ENCODE measurements at regions not wholly inside any gene's neighbourhood (a gene's known extent, or its start where the extent isn't known, plus 50 kb on each side); places are given as distances from the start of the nearest gene placed in this dataset.

GRCh38 chr19:28929006-28929405, 283.9 kb downstream of the UQCRFS1 start:
- no peak for DNase-seq

- no peak for DNase-seq
These were observed 285.5 kb downstream of the UQCRFS1 start for GRCh38 chr19:28927456-28927855.

DNA sequence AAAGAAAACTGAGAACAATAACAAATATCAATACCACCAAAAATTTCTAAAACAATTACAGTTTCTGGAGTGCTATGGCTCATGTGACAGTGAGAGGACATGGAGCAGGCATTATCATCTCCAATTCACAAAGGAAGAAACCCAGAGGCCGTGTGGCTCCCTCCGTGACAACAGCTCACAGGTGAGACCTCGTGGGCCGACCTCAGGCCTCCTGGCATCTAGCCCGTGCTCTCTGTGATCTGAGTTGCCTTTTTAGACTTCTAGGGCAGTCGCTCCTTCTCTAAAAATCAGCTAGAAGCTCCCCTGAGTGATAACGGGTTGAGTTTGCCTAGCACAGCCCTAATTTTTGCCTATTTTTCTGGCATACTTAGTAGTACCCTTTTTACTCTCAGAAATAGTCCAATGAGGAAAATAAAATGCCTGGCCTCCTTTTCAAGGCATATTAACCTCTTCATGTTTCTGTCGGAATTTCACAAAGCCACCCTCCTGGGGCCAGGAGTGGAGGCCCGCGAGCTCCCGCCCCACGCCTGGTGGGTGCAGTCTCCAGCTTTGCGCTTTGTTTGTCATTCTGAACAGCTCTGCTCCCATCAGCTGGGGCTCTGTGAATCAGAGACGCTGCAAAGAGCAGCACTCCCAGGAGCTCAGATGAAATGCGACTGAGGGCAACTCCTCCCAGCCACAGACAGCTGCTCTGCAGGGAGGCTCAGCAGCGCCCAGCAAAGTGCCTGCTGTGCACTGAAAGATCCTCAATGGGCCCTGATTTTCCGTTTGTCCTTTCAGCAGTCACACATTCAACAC, 292.5 kb downstream of the UQCRFS1 start:
- no peak for DNase-seq

DNA sequence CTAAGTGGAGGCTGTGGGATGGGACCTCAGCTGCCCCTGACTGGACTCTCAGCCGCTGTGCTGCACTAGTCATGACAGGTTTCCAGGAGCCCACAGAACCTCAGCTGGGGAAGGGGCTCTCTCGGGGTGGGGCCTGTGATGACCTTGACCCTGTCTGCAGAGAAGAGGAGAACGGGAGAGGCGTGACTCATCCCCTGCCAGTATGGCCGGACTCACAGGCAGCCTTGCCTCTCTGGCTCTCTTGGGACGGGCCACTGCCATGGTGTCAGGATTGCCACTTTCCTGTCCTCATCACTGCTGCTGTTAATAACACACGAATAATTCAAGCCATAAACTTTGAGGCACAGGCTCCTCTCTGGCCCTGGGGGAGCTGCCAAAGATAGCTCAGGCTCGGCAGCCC, 295.3 kb downstream of the UQCRFS1 start:
- DNase-seq = no peak

DNA sequence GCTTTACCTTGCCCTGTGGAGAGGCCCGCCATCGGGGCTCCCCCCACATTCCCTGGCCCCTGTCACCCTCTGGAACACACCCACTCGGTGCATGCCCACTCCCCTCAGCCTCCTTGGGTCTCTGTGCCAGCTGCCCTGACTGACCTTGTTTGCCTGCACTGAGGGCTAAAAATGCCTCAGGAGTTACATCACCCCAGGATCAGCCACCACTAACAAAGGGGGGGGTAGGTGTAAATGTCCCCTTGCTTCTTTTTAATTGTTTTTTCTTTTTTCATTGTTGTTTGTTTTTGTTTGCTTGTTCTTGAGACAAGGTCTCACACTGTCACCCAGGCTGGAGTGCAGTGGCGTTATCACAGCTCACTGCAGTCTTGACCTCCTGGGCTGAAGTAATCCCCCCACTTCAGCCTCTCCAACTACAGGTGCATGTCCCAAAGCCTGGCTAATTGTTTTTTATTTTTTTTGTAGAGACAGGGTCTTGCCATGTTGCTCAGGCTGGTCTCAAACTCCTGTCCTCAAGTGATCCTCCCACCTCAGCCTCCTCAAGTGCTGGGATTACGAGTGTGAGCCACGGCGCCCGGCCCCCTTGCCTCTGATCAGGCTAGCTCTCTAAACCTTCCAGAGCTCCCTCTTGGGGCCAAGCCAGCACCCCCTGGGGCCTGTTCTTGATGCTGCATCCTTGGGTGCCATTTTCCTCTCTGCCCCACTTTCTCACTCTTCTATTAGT, 297.1 kb downstream of the UQCRFS1 start:
- no peak for DNase-seq

DNA sequence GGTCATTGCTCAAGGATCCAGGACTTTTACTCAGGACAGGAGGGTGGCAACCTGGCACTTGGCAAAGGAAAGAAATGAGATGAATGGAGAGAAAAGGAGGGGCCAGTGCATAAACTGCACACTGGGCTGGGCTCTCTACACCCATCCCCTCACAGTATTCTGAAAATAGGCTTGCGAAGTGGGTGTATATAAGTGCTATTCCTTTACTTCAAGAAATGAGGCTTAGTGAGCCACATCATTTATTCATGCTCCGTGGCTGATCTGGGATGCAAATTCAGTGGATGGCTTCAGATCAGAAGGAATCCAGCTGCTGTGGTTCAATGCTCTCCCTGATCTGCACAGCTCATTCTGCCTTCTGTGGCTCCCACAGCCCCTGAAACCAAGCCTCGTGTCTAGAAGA, 297.7 kb downstream of the UQCRFS1 start:
- no peak for DNase-seq

- no peak for DNase-seq
These were observed 298.8 kb downstream of the UQCRFS1 start for GRCh38 chr19:28914173-28914572.

DNA sequence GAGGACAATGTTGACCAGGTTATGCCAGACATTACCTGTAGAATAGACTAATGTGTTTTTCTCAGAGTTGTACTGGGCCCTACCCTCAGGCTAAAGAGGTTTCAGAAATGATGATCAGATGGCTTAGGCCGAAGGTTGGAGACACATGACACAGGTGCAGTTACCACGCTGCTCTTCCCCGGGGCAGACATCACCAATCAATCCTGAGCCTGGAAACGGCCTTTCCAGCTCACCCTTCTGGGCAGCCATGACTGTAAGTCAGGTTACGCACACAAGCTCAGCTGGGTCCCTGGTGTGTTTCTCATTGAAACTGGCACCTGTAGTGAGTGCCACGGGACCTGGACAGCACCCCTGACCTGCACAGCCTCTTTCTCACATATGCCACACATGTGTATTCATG, 299.3 kb downstream of the UQCRFS1 start:
- DNase-seq = no peak

DNA sequence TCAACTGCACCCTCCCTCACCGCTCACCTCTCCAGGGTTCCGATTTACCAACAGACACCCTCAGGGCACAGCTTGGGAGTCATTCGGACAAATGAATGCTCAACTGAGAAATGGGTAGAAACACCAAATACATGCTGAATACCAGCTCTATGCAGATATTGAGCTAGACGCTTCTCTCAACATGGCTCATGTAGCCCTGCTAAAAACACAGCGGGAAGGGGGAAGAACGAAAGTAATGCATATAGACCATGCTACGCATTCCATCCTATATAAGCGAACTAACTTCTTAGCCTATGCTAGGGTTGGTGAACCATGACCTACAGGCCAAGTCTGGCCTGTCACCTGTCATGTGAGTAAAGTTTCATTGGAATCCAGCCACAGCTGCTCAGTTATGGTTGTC, 304.0 kb downstream of the UQCRFS1 start:
- DNase-seq = no peak

DNA sequence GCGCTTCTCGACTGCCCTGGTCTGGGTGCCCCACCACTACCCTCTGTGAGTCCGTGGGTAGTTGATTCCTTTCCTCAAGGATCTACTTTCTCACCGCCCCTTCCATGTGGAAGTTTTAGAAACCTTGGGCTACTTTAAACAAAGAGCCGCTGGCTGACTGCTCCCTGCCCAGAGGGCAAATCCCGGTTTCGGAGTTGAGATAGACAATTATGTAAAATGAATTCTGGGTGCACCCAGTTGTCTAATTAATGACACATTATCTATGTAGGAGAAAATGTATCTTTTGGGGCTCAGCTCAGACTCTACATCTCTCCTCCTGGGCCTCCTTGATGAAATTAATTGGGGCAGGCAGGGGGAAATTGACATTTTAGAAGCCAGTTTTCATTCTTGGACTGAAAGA, 305.4 kb downstream of the UQCRFS1 start:
- DNase-seq = no peak

- DNase-seq = no peak
These were observed 307.0 kb downstream of the UQCRFS1 start for GRCh38 chr19:28905996-28906395.

DNA sequence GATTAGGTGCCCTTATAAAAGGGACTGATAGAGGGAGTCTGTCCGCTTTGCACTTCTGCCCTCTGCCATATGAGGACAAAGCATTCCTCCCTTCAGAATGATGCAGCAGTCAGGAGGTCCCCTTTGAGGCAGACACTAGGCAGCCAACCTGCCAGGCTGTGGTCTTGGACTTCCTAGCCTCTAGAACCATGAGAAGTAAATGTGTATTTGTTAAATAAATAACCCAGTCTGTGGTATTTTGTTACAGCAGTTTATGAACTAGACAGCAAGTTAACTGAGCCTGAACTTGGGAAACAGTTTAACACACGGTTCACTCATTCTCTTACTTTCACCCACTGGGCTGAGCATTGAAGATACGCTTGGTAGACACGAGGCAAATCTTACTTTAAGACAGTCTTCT, 313.2 kb downstream of the UQCRFS1 start:
- DNase-seq = no peak

GRCh38 chr19:28898249-28898648, 314.7 kb downstream of the UQCRFS1 start:
- no peak for DNase-seq

GRCh38 chr19:28889941-28890670, 322.8 kb downstream of the UQCRFS1 start:
- no peak for DNase-seq

DNA sequence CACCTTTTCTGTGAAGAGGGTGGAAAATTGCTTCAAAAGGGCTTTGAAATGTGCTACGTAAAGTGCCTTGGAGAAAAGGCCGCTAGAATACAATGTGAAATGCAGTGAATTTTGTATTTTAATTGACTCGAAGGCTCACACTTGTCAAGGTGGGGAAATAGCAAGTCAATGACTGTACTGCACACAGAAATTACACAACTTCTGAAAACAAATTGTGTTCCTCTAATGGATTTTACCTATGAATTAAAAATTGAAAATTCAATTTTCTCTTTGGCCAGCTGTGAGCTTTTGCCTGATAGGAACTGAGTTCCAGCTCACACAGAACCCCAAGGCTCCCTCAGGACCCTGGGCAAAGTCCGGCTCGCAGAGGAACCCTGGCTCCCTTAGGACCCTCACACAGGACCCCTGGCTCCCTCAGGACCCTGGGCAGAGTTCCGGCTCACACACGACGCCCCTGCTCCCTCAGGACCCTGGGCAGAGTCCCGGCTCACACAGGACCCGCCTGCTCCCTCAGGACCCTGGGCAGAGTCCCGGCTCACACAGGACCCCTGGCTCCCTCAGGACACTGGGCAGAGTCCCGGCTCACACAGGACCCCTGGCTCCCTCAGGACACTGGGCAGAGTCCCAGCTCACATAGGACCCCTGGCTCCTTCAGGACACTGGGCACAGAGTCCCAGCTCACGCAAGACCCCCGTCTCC, 324.9 kb downstream of the UQCRFS1 start:
- DNase-seq = no peak

GRCh38 chr19:28886708-28887107, 326.2 kb downstream of the UQCRFS1 start:
- no peak for DNase-seq

GRCh38 chr19:28885965-28886364, 327.0 kb downstream of the UQCRFS1 start:
- DNase-seq = no peak

DNA sequence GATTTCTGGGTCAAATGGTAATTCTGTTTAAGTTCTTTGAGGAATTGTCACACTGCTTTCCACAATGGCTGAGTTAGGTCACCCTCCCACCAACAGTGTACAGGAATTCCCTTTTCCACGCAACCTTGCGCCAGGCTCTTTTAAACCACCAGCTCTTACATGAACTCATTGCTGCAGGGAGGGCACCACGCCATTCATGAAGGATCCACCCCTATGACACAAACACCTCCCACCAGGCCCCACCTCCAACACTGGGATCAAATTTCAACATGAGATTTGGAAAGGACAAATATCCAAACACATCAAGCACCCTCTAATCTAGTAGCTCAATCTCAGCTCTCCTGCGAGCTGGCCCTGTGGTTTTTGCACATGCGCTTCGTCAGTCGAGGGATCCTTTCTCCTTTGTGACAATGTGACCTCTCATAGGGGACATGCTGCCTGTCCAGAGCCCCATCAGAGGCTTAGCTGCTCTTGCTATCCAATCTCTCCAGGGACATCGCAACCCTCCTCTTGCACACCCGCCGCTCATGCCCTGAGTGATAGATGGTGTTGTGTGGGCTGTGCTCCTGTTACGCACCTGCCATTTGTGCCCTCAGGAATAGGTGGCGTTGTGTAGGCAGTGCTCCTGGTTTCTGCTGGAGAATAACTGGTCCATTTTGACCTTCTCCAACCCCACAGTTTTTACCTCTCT, 328.0 kb downstream of the UQCRFS1 start:
- no peak for DNase-seq

GRCh38 chr19:28883241-28883693, 329.7 kb downstream of the UQCRFS1 start:
- DNase-seq = no peak

GRCh38 chr19:28882818-28883217, 330.1 kb downstream of the UQCRFS1 start:
- DNase-seq = no peak

GRCh38 chr19:28881616-28882015, 331.3 kb downstream of the UQCRFS1 start:
- no peak for DNase-seq

DNA sequence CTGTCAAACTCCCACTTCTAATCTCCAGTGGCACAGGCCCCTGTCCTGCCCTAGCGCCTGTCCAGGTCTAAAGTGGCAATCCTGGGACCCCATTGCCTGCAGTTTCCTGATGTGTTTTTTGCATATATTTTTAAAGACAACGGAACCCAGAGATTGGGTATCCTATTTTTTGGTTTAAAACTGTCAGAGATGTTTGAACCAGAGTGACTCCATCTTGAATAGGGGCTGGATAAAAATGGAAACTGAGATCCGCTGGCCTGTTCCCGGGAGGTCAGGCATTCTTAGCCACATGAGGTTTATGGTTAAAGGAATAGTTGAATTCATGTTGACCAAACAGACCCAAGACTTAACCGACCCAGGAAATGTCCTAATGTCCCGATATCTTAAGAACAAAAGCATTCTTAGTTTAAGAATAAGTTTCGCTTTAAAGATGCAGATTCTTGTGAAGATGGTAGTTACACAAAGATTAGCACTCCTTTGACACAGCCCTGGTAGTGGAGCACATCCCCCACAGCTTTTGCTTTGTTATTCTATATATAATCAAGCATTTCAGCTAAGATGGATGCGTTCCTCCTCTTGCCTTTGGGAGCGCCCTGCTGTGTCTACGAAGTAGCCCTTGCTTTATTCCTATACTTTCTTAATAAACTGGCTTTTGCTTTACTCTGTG, 332.1 kb downstream of the UQCRFS1 start:
- no peak for DNase-seq
